Hepatocyte (in vitro differentiated cells): ENCODE measurements at regions not wholly inside any gene's neighbourhood (a gene's known extent, or its start where the extent isn't known, plus 50 kb on each side); places are given as distances from the start of the nearest gene placed in this dataset.

Source experiments
- DNase-seq: peaks from one replicate; pipeline ENCODE4 v3.0.0-alpha.2; 2016; ENCODE audit warnings: low spot score
- H2AFZ ChIP-seq: fragments of 200-600 bp; sonication (generic); 2 replicates; pipeline ENCODE4 v1.6.0; 2016; ENCODE audit warnings: antibody characterized with exemption, mild to moderate bottlenecking
- H3K27ac ChIP-seq: fragments of 200-600 bp; sonication (generic); 2 replicates; pipeline ENCODE4 v1.5.1; 2016; ENCODE audit warnings: mild to moderate bottlenecking
- H3K27me3 ChIP-seq: fragments of 200-600 bp; sonication (generic); 2 replicates; pipeline ENCODE4 v1.6.1; 2016
- H3K36me3 ChIP-seq: fragments of 200-600 bp; sonication (generic); replicated peaks from 2 replicates; pipeline ENCODE4 v1.5.1; 2016; ENCODE audit warnings: low read depth; ENCODE audit not compliant: insufficient read depth
- H3K4me1 ChIP-seq: fragments of 200-600 bp; sonication (generic); 2 replicates; pipeline ENCODE4 v1.5.1; 2016; ENCODE audit warnings: mild to moderate bottlenecking, moderate library complexity; ENCODE audit not compliant: insufficient read depth
- H3K4me2 ChIP-seq: fragments of 200-600 bp; sonication (generic); 2 replicates; pipeline ENCODE4 v1.6.0; 2016
- H3K4me3 ChIP-seq: fragments of 200-600 bp; sonication (generic); 2 replicates; pipeline ENCODE4 v1.5.1; 2016; ENCODE audit warnings: mild to moderate bottlenecking
- H3K79me2 ChIP-seq: fragments of 200-600 bp; sonication (generic); 2 replicates; pipeline ENCODE4 v1.6.0; 2017; ENCODE audit warnings: mild to moderate bottlenecking
- H3K9me2 ChIP-seq: fragments of 200-600 bp; sonication (generic); replicated peaks from 2 replicates; pipeline ENCODE4 v1.6.0; 2017; ENCODE audit warnings: mild to moderate bottlenecking; ENCODE audit not compliant: insufficient read depth
- H3K9me3 ChIP-seq: fragments of 200-600 bp; sonication (generic); 2 replicates; pipeline ENCODE4 v1.5.1; 2016; ENCODE audit warnings: low read depth, mild to moderate bottlenecking
- H4K20me1 ChIP-seq: fragments of 200-600 bp; sonication (generic); 2 replicates; pipeline ENCODE4 v1.6.0; 2016; ENCODE audit warnings: mild to moderate bottlenecking; ENCODE audit not compliant: insufficient read depth, poor library complexity, severe bottlenecking
- EZH2 ChIP-seq: fragments of 200-600 bp; sonication (generic); IDR thresholded peaks from 2 replicates; pipeline ENCODE4 v1.6.1; 2016; ENCODE audit warnings: antibody characterized with exemption, mild to moderate bottlenecking, borderline replicate concordance
- EZH2phosphoT487 ChIP-seq: fragments of 200-600 bp; sonication (generic); IDR thresholded peaks from one replicate; pipeline ENCODE4 v1.6.1; 2018; ENCODE audit warnings: antibody characterized with exemption, mild to moderate bottlenecking, low read depth, moderate library complexity; ENCODE audit not compliant: unreplicated experiment, severe bottlenecking
- WGBS: methylation state at CpG from one replicate; pipeline ENCODE4 v1.1.6; 2016; ENCODE audit warnings: low lambda C conversion rate; ENCODE audit errors: missing lambda C conversion rate; 5-methylcytosine and 5-hydroxymethylcytosine counted together
- TF ChIP-seq, protein P1 (sequence below): fragments of 200-600 bp; sonication (generic); IDR thresholded peaks from 2 replicates; pipeline ENCODE4 v1.5.1; 2016; ENCODE audit warnings: antibody characterized with exemption, mild to moderate bottlenecking; ENCODE audit not compliant: poor library complexity

DNA sequence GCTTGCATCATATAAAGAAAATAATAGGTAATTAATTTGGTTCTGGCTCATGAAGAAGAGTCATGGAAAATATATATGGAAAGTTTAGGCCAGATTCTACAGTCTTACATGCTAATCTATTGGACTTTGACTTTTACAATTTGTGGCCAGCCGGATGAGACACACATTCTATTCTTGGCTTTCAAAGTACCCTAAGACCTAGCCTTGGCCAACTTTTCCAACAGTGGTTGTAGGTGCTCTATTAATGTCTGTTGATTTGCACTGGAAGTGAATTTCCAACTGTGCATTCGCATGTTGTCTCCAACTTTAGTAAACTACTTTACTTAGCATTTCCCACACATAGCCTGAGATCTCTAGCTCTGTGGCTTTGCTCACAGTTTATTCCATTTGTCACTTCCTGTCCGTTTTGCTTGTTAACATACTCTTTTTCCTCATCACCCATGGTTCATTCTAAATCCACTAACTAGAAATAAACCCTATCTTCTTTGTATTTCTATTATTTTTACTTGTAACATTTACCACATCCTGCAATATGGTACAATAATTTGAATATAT is 644.0 kb downstream of the PTPRC start:
- no peak for TF ChIP-seq EZH2
- TF ChIP-seq, protein P1, sequence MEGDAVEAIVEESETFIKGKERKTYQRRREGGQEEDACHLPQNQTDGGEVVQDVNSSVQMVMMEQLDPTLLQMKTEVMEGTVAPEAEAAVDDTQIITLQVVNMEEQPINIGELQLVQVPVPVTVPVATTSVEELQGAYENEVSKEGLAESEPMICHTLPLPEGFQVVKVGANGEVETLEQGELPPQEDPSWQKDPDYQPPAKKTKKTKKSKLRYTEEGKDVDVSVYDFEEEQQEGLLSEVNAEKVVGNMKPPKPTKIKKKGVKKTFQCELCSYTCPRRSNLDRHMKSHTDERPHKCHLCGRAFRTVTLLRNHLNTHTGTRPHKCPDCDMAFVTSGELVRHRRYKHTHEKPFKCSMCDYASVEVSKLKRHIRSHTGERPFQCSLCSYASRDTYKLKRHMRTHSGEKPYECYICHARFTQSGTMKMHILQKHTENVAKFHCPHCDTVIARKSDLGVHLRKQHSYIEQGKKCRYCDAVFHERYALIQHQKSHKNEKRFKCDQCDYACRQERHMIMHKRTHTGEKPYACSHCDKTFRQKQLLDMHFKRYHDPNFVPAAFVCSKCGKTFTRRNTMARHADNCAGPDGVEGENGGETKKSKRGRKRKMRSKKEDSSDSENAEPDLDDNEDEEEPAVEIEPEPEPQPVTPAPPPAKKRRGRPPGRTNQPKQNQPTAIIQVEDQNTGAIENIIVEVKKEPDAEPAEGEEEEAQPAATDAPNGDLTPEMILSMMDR, result no peak
- TF ChIP-seq EZH2phosphoT487, result no peak
- no peaks in the 10 kb centered on the region for H3K36me3 ChIP-seq
- no peak overlapping the region for H3K27ac ChIP-seq
- H3K79me2 ChIP-seq, result no peaks in the 10 kb centered on the region
- DNase-seq, result no peak
- H3K4me3 ChIP-seq, result no peak overlapping the region
- no peak overlapping the region for H3K4me2 ChIP-seq
- no peaks in the 10 kb centered on the region for H3K27me3 ChIP-seq
- no peaks in the 10 kb centered on the region for H3K4me1 ChIP-seq
- H3K9me3 ChIP-seq, result no peaks in the 10 kb centered on the region
- no peaks in the 10 kb centered on the region for H3K9me2 ChIP-seq
- no peaks in the 10 kb centered on the region for H4K20me1 ChIP-seq
- 85% methylated on average over 3 of the region's 3 CpGs for WGBS
- no peak overlapping the region for H2AFZ ChIP-seq

DNA sequence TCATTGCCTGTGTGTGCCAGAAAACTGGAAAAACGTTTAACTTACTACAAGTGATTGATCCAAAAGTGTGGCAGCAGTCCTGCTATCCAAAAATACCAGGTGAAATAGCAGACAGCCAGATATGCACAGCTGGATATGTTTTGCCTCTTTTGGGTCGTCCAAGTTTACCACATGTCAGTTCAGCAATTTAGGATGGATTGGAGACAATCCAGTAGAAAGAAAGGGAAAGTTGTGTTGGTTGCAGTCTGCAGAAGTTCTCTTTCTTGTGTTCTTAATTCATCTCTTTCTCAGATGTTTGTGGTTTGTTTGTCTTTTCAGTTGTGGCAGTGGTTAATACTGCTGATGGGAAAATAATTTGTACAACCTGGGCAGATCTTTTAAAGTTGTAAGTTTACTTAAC is 645.0 kb downstream of the PTPRC start:
- TF ChIP-seq, protein P1, result no peak
- TF ChIP-seq EZH2phosphoT487, result no peak
- TF ChIP-seq EZH2, result no peak
- Histone ChIP-seq H3K9me3 (no peaks in the 10 kb centered on the region), H3K79me2 (no peaks in the 10 kb centered on the region), H3K27ac (no peak overlapping the region), H4K20me1 (no peaks in the 10 kb centered on the region), H2AFZ (no peak overlapping the region), H3K4me3 (no peak overlapping the region), H3K4me2 (no peak overlapping the region), H3K4me1 (no peaks in the 10 kb centered on the region), H3K27me3 (no peaks in the 10 kb centered on the region), H3K9me2 (no peaks in the 10 kb centered on the region), H3K36me3 (no peaks in the 10 kb centered on the region)
- no peak for DNase-seq
- WGBS, result 36% methylated on average over 2 of the region's 2 CpGs

DNA sequence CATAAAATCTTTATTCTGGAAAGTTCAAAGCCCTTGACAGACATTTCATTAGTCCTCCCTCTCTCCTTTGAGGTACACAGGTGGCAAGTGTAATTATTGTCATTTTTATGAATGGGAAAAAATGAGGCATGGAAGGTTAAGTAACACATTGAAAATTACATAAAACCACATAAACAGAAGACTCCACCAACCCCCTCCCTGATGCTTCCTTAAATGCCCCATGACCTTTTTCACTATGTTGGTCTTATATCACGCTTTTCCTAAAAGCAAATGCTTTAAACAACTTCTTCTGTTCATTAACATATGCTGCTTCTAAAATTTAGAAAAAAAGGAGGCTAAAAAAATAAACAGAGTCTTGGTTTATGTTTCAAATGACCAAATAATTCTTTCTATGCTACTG is 648.4 kb downstream of the PTPRC start:
- no peak for TF ChIP-seq EZH2
- TF ChIP-seq, protein P1, result no peak
- TF ChIP-seq EZH2phosphoT487, result no peak
- Histone ChIP-seq H3K27me3 (no peaks in the 10 kb centered on the region), H3K4me1 (no peaks in the 10 kb centered on the region), H3K9me2 (no peaks in the 10 kb centered on the region), H3K4me3 (no peak overlapping the region), H2AFZ (no peak overlapping the region), H3K36me3 (no peaks in the 10 kb centered on the region), H3K27ac (no peak overlapping the region), H3K9me3 (no peaks in the 10 kb centered on the region), H3K79me2 (no peaks in the 10 kb centered on the region), H4K20me1 (no peaks in the 10 kb centered on the region), H3K4me2 (no peak overlapping the region)
- DNase-seq, result no peak
- WGBS, result 89% methylated on average over 1 of the region's 1 CpG

DNA sequence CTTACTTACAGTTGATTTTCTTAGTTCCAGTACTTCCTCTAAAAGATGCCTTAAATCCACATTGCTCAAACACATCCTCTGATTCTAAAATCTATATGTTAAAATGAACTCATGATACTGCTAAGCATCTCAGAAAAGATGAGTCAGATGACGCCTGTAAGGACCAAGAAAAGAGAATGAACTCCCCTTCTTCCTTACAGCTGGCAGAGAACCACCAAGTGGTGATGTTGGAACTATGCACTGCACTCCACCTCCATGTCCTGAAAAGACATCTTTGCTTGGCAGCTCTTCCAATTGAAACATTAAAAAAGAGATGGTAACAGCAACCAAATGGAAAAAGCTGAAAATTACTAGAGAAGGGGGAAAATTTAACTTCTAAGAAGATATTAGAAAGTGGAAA is 648.8 kb downstream of the PTPRC start:
- Histone ChIP-seq H3K36me3 (no peaks in the 10 kb centered on the region), H4K20me1 (no peaks in the 10 kb centered on the region), H3K4me2 (no peak overlapping the region), H3K9me3 (no peaks in the 10 kb centered on the region), H3K27ac (no peak overlapping the region), H3K4me1 (no peaks in the 10 kb centered on the region), H3K27me3 (no peaks in the 10 kb centered on the region), H3K4me3 (no peak overlapping the region), H3K9me2 (no peaks in the 10 kb centered on the region), H3K79me2 (no peaks in the 10 kb centered on the region), H2AFZ (no peak overlapping the region)
- no peak for DNase-seq
- TF ChIP-seq, protein P1, result no peak
- TF ChIP-seq EZH2 (no peak), EZH2phosphoT487 (no peak)
- WGBS, result 98% methylated on average over 1 of the region's 1 CpG
